ENCODE measurements at regions not wholly inside any gene's neighbourhood (a gene's known extent, or its start where the extent isn't known, plus 50 kb on each side); places are given as distances from the start of the nearest gene placed in this dataset.
A peak's percentile ranks its signal among the peaks of the same experiment; 100 is the strongest.

DNA sequence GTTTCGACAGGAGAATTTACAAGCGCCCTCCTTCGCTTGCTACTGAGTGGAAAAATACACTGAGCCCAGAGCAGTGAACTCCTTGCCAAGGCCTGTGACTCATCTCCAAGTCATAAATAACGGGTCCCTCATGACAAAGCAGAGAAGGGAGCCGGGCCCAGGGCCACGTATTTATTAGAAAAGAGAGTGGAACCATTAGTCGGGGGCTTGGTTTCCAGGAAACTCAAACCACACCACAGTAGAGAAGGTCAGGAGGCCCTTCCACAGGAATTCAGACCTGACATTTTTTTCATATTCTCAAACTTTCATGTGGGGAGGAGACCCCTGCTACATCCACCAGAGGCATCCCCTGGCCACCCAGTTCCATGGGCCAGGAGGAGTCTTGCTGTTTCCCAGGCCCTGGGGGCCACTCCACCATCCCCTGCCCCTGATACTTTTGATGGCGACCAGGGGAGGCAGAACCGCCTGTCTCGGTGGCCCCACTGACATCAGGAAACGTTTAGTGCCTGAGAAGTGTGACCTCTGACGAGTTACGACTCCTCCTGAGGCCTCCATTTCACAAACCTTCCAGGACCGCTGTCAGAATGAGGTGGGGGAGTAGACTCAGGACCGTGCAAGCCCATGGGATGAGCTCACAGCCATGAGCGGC is 289.7 kb downstream of the DYSF start:
- no peak overlapping the region for H2AFZ ChIP-seq (ENCODE audit: low read depth, low read length)
- H2BK120ac ChIP-seq (ENCODE audit: low read depth, low read length), result peak overlapping the region; percentile 39
- H3K18ac ChIP-seq (ENCODE audit: low read depth in 1 of 2, low read length in 2 of 2), result peak overlapping the region; percentile 82 to 95
- no peak overlapping the region for H2BK15ac ChIP-seq (ENCODE audit: low read depth, poor library complexity, severe bottlenecking)
- peaks cover 0 to 18% of the 10 kb centered on the region in 2 experiments for H3K27me3 ChIP-seq (ENCODE audit: control insufficient read depth in 1 of 2, insufficient read depth in 1 of 2, low read length in 2 of 2)
- peak overlapping the region; percentile 79 to 93 for H3K4ac ChIP-seq (ENCODE audit: low read depth in 1 of 2, low read length in 2 of 2)
- H3K23ac ChIP-seq (ENCODE audit: low read length in 2 of 2), result no peak overlapping the region
- peaks cover 18% of the 10 kb centered on the region for H3K9me3 ChIP-seq (ENCODE audit: control insufficient read depth, low read length)
- H3K9ac ChIP-seq (ENCODE audit: low read length), result peak overlapping the region; percentile 47
- H3K27ac ChIP-seq (ENCODE audit: low read length, poor library complexity, severe bottlenecking), result peak overlapping the region; percentile 82
- no peak overlapping the region for H3K14ac ChIP-seq (ENCODE audit: low read length in 2 of 2)
- H2BK5ac ChIP-seq (ENCODE audit: low read depth, low read length, poor library complexity, severe bottlenecking), result peak overlapping the region; percentile 31
- no peak overlapping the region for H3K4me2 ChIP-seq (ENCODE audit: low read length, poor library complexity, severe bottlenecking)
- peak overlapping the region; percentile 67 for H2AK5ac ChIP-seq (ENCODE audit: low read length, severe bottlenecking)
- H3K36me3 ChIP-seq (ENCODE audit: control insufficient read depth in 1 of 2, insufficient read depth in 2 of 2, low read depth in 1 of 2, low read length in 2 of 2), result no peaks in the 10 kb centered on the region
- peak; percentile 97 for DNase-seq
- H4K91ac ChIP-seq (ENCODE audit: low read length), result peak overlapping the region; percentile 94
- no peak overlapping the region for H3K4me3 ChIP-seq (ENCODE audit: insufficient read depth in 1 of 2, low read depth in 1 of 2, low read length in 2 of 2)
- H3K4me1 ChIP-seq (ENCODE audit: control insufficient read depth, insufficient read depth, low read depth, low read length), result peaks cover 29% of the 10 kb centered on the region
- H2BK12ac ChIP-seq (ENCODE audit: low read length in 2 of 2), result peak overlapping the region; percentile 89 to 96
- H3K79me1 ChIP-seq (replicated peaks; ENCODE audit: low read length, poor library complexity, severe bottlenecking), result no peaks in the 10 kb centered on the region
- H4K8ac ChIP-seq (ENCODE audit: low read length), result peak overlapping the region; percentile 87
- 11% methylated on average over 16 of the region's 16 CpGs for WGBS

DNA sequence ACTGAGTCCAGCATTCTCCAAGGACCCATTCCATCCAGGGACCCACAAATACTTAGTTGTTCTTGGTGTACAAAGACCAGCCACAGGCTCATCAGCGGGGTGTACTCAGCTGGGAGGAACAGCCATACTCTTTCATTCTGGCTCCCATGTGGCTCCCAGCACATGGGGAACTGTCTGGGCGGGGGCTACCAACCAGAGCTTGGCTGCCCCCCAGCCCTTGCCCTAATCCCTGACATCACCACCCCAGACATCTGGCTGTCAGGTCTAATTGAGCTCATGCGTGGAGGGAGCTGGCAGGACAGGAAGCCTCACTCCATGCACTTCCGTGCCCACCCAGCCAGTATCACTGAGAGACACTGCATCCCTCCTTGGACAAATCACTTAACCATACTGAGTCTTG is 283.6 kb downstream of the DYSF start:
- WGBS, result 85% methylated on average over 4 of the region's 4 CpGs
- Histone ChIP-seq H3K79me1 (replicated peaks; ENCODE audit: low read length, poor library complexity, severe bottlenecking) (no peaks in the 10 kb centered on the region), H2BK12ac (ENCODE audit: low read length in 2 of 2) (no peak overlapping the region), H3K9ac (ENCODE audit: low read length) (no peak overlapping the region), H4K91ac (ENCODE audit: low read length) (peak overlapping the region; percentile 2), H3K23ac (ENCODE audit: low read length in 2 of 2) (no peak overlapping the region), H2BK120ac (ENCODE audit: low read depth, low read length) (no peak overlapping the region), H2BK5ac (ENCODE audit: low read depth, low read length, poor library complexity, severe bottlenecking) (no peak overlapping the region), H3K4ac (ENCODE audit: low read depth in 1 of 2, low read length in 2 of 2) (no peak overlapping the region), H2AK5ac (ENCODE audit: low read length, severe bottlenecking) (no peak overlapping the region), H3K4me1 (ENCODE audit: control insufficient read depth, insufficient read depth, low read depth, low read length) (no peaks in the 10 kb centered on the region), H3K4me3 (ENCODE audit: insufficient read depth in 1 of 2, low read depth in 1 of 2, low read length in 2 of 2) (no peak overlapping the region), H3K18ac (ENCODE audit: low read depth in 1 of 2, low read length in 2 of 2) (no peak overlapping the region), H3K27me3 (ENCODE audit: control insufficient read depth in 1 of 2, insufficient read depth in 1 of 2, low read length in 2 of 2) (peaks cover 0 to 46% of the 10 kb centered on the region in 2 experiments), H3K14ac (ENCODE audit: low read length in 2 of 2) (peak overlapping the region in 1 of 2 experiments; percentile 19), H3K36me3 (ENCODE audit: control insufficient read depth in 1 of 2, insufficient read depth in 2 of 2, low read depth in 1 of 2, low read length in 2 of 2) (no peaks in the 10 kb centered on the region), H4K8ac (ENCODE audit: low read length) (no peak overlapping the region), H3K9me3 (ENCODE audit: control insufficient read depth, low read length) (peaks cover 16% of the 10 kb centered on the region), H2AFZ (ENCODE audit: low read depth, low read length) (no peak overlapping the region), H3K4me2 (ENCODE audit: low read length, poor library complexity, severe bottlenecking) (no peak overlapping the region), H3K27ac (ENCODE audit: low read length, poor library complexity, severe bottlenecking) (no peak overlapping the region), H2BK15ac (ENCODE audit: low read depth, poor library complexity, severe bottlenecking) (peak overlapping the region; percentile 6)
- DNase-seq, result no peak

DNA sequence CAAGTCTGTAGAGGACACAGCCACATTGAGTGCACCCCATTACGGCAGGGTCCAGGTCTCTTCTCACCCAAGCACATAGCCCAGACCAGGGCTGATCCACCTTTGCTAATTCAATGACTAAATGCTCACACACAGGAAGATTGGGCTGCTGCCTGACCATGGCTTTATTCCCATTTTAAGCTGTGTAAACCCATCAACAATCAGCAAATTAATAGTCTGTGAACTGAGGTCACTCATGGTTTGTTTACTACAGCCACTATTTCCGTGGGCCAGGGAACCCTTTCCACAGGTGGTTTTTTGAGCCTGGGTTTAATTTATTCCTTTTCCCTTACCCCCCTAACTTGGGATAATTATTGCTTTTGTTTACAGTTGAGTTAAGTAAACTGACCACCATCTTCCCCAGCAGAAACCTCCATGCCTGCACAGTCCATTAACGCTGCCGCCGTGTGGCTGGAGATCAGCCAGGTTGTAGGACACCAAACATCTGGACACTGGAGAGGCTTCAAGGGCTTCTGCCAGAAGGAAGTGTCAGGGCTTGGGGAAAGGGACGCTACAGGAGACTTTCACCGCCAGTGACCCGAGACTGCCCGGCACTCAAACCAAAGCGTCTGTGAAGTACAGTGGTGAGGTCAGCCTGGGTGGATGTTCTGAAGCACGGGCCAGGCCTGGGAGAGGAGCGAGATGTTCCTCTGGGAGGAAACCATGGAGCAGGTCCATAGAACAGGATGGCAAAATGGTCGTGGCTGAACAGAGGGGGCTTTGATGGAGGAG is 282.9 kb downstream of the DYSF start:
- H3K4me2 ChIP-seq (ENCODE audit: low read length, poor library complexity, severe bottlenecking), result no peak overlapping the region
- 66% methylated on average over 13 of the region's 13 CpGs for WGBS
- H2BK5ac ChIP-seq (ENCODE audit: low read depth, low read length, poor library complexity, severe bottlenecking), result no peak overlapping the region
- no peak overlapping the region for H3K27ac ChIP-seq (ENCODE audit: low read length, poor library complexity, severe bottlenecking)
- H3K4me3 ChIP-seq (ENCODE audit: insufficient read depth in 1 of 2, low read depth in 1 of 2, low read length in 2 of 2), result no peak overlapping the region
- peak overlapping the region in 1 of 2 experiments; percentile 7 for H2BK12ac ChIP-seq (ENCODE audit: low read length in 2 of 2)
- H3K4ac ChIP-seq (ENCODE audit: low read depth in 1 of 2, low read length in 2 of 2), result no peak overlapping the region
- H2BK120ac ChIP-seq (ENCODE audit: low read depth, low read length), result no peak overlapping the region
- H3K9ac ChIP-seq (ENCODE audit: low read length), result no peak overlapping the region
- no peaks in the 10 kb centered on the region for H3K36me3 ChIP-seq (ENCODE audit: control insufficient read depth in 1 of 2, insufficient read depth in 2 of 2, low read depth in 1 of 2, low read length in 2 of 2)
- peak; percentile 71 for DNase-seq
- H2AFZ ChIP-seq (ENCODE audit: low read depth, low read length), result no peak overlapping the region
- H3K9me3 ChIP-seq (ENCODE audit: control insufficient read depth, low read length), result peaks cover 9% of the 10 kb centered on the region
- H3K79me1 ChIP-seq (replicated peaks; ENCODE audit: low read length, poor library complexity, severe bottlenecking), result no peaks in the 10 kb centered on the region
- H3K27me3 ChIP-seq (ENCODE audit: control insufficient read depth in 1 of 2, insufficient read depth in 1 of 2, low read length in 2 of 2), result peaks cover 0 to 53% of the 10 kb centered on the region in 2 experiments
- H3K4me1 ChIP-seq (ENCODE audit: control insufficient read depth, insufficient read depth, low read depth, low read length), result no peaks in the 10 kb centered on the region
- no peak overlapping the region for H3K23ac ChIP-seq (ENCODE audit: low read length in 2 of 2)
- H4K91ac ChIP-seq (ENCODE audit: low read length), result no peak overlapping the region
- H3K14ac ChIP-seq (ENCODE audit: low read length in 2 of 2), result no peak overlapping the region
- no peak overlapping the region for H3K18ac ChIP-seq (ENCODE audit: low read depth in 1 of 2, low read length in 2 of 2)
- H2BK15ac ChIP-seq (ENCODE audit: low read depth, poor library complexity, severe bottlenecking), result no peak overlapping the region
- no peak overlapping the region for H2AK5ac ChIP-seq (ENCODE audit: low read length, severe bottlenecking)
- H4K8ac ChIP-seq (ENCODE audit: low read length), result no peak overlapping the region

All from mesenchymal stem cell (in vitro differentiated cells and primary cell).